HG02884 (cell line): ENCODE measurements at regions not wholly inside any gene's neighbourhood (a gene's known extent, or its start where the extent isn't known, plus 50 kb on each side); places are given as distances from the start of the nearest gene placed in this dataset.
"Not testable (repeated sequence)": the region's sequence is repeated elsewhere in the genome, so short reads cannot be mapped to it uniquely, and the experiment has no call there.

ENCODE experiments used
- ATAC-seq: cut with Tn5 transposase; IDR thresholded peaks from one replicate; pipeline ENCODE4 v1.9.1; 2021; ENCODE audit warnings: mild to moderate bottlenecking, moderate library complexity; ENCODE audit not compliant: unreplicated experiment

- ATAC-seq: no peak
These were observed 187.8 kb downstream of the ZNF516 start for GRCh38 chr18:76307293-76307690.

GRCh38 chr18:76306685-76307292, 188.3 kb downstream of the ZNF516 start:
- ATAC-seq: no peak

- ATAC-seq: no peak
These were observed 209.2 kb downstream of the ZNF516 start for GRCh38 chr18:76285866-76286265.

- ATAC-seq: no peak
These were observed 213.5 kb downstream of the ZNF516 start for GRCh38 chr18:76281565-76281964.

- ATAC-seq: no peak
These were observed 217.2 kb downstream of the ZNF516 start for GRCh38 chr18:76277801-76278200.

GRCh38 chr18:76275727-76276313, 219.2 kb downstream of the ZNF516 start:
- no peak for ATAC-seq

- ATAC-seq: no peak
These were observed 220.4 kb downstream of the ZNF516 start for GRCh38 chr18:76274468-76275289.

- no peak for ATAC-seq
These were observed 221.1 kb downstream of the ZNF516 start for GRCh38 chr18:76273956-76274355.

GRCh38 chr18:76273036-76273545, 222.0 kb downstream of the ZNF516 start:
- no peak for ATAC-seq

GRCh38 chr18:76267423-76267822, 227.6 kb downstream of the ZNF516 start:
- ATAC-seq: not testable (repeated sequence)

GRCh38 chr18:76266236-76266991, 228.6 kb downstream of the ZNF516 start:
- ATAC-seq: no peak

GRCh38 chr18:76265497-76266235, 229.4 kb downstream of the ZNF516 start:
- ATAC-seq: no peak

GRCh38 chr18:76264876-76265250, 230.2 kb downstream of the ZNF516 start:
- ATAC-seq: no peak

GRCh38 chr18:76264198-76264875, 230.7 kb downstream of the ZNF516 start:
- no peak for ATAC-seq

GRCh38 chr18:76263046-76264005, 231.7 kb downstream of the ZNF516 start:
- ATAC-seq: no peak

GRCh38 chr18:76260941-76261472, 234.0 kb downstream of the ZNF516 start:
- ATAC-seq: no peak

GRCh38 chr18:76259711-76260110, 235.3 kb downstream of the ZNF516 start:
- ATAC-seq: no peak

GRCh38 chr18:76259096-76259495, 235.9 kb downstream of the ZNF516 start:
- ATAC-seq: no peak

- ATAC-seq: no peak
These were observed 236.8 kb downstream of the ZNF516 start for GRCh38 chr18:76258209-76258608.
